ENCODE measurements at regions not wholly inside any gene's neighbourhood (a gene's known extent, or its start where the extent isn't known, plus 50 kb on each side); places are given as distances from the start of the nearest gene placed in this dataset.

DNA sequence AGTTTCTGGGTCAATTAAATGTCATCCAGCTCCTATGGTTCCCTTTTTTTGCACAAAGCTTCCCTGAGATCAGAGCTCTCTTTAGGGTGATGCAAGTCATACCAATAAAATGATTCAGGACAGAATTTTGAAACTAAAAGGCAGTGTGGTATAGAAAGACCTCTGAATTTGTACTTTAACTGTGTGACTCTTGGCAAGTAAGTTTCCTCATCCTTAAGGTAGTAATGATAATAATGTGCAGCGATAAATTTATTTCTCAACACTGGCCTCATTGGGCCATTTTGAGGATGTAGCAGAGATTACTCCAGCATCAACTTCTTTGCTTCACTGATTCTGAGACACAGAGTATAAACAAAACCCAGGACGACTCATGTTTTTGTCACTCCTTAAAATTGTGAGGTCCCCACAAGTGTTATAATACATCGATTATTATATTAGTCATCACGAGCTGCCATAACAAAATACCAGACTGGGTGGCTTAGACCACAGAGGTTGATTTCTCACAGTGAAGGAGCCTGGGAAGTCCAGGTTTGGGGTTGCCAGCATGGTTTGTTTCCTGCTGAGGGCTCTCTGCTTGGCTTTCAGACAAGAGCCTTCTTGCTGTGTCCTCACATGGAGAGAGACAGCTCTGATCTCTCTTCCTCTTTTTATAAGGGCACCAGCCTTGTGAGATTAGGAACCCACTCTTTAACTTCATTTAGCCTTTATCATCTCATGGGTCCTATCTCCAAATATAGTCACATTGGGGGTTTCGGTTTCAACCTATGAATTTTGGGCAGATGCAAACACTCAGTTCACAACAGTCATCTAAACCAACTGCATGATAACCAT is 293.0 kb downstream of the ZNF608 start:
- H3K4me1 Mint-ChIP-seq = peaks cover 31% of the 10 kb centered on the region
- DNase-seq (ENCODE audit: low spot score in 2 of 2, unreplicated experiment in 2 of 2) = no peak
- H3K36me3 Mint-ChIP-seq = no peaks in the 10 kb centered on the region
- H3K27me3 Mint-ChIP-seq (ENCODE audit: low read depth) = no peaks in the 10 kb centered on the region
- H3K27ac Mint-ChIP-seq = no peak overlapping the region
- TF ChIP-seq, protein P1, sequence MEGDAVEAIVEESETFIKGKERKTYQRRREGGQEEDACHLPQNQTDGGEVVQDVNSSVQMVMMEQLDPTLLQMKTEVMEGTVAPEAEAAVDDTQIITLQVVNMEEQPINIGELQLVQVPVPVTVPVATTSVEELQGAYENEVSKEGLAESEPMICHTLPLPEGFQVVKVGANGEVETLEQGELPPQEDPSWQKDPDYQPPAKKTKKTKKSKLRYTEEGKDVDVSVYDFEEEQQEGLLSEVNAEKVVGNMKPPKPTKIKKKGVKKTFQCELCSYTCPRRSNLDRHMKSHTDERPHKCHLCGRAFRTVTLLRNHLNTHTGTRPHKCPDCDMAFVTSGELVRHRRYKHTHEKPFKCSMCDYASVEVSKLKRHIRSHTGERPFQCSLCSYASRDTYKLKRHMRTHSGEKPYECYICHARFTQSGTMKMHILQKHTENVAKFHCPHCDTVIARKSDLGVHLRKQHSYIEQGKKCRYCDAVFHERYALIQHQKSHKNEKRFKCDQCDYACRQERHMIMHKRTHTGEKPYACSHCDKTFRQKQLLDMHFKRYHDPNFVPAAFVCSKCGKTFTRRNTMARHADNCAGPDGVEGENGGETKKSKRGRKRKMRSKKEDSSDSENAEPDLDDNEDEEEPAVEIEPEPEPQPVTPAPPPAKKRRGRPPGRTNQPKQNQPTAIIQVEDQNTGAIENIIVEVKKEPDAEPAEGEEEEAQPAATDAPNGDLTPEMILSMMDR (IDR thresholded peaks at IDR 0.05; ENCODE audit: unreplicated experiment) = no peak
- H3K4me3 Mint-ChIP-seq = no peak overlapping the region
- no peaks in the 10 kb centered on the region for H3K9me3 Mint-ChIP-seq

DNA sequence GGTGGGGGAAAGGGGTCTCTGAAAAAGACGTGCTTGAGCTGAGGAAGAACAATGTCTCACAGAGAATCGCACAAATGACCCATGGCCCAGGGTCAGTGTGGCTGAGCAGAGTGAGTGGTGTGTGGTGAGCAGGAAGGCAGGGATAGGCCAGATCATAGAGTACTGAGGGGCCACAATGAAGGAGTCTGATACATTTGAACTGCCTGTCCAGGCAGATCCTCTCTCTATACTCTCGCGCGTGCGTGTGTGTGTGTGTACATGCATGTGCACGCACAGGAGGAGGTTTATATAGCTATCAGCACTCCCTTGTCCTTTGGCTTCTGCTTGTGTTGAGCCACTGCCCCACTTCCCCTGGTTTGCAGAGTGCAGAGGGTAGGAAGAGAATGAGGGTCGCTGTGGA is 294.0 kb downstream of the ZNF608 start:
- peaks cover 23% of the 10 kb centered on the region for H3K4me1 Mint-ChIP-seq
- no peaks in the 10 kb centered on the region for H3K27me3 Mint-ChIP-seq (ENCODE audit: low read depth)
- DNase-seq (ENCODE audit: low spot score in 2 of 2, unreplicated experiment in 2 of 2) = no peak
- H3K9me3 Mint-ChIP-seq = no peaks in the 10 kb centered on the region
- H3K36me3 Mint-ChIP-seq = no peaks in the 10 kb centered on the region
- no peak overlapping the region for H3K27ac Mint-ChIP-seq
- no peak overlapping the region for H3K4me3 Mint-ChIP-seq
- TF ChIP-seq, protein P1 (IDR thresholded peaks at IDR 0.05; ENCODE audit: unreplicated experiment) = no peak

DNA sequence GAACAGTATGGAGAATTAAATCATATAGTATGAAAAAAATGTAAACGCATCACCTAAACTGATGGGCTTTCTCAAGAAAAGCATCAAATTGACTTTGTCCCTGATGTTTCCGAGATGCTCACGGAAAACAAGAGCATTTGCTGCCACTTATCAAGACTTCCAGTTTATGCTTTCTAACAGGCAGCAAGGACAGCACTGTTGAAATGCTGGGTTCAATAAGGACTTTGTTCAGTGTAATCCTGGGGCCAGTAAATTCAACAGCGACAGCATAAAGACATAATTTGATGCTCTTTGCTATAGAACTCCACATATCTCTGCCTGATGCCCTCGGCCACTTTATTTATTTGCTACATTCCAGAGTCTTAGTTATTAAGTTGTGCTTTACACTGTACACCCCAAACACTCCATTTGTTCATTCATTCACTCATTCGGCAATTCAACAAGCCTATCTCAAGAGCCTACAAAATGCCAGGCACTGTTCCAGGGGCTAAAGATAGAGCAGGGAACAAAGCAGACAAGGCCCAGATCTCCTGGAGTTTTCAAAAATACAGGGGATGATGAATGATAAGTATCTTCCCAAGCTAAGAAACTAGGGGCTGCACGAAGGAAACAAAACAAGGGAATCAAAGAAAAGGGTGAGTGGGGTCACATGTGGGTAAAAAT is 294.6 kb downstream of the ZNF608 start:
- Mint-ChIP-seq H3K4me1 (peaks cover 23% of the 10 kb centered on the region), H3K27ac (no peak overlapping the region), H3K36me3 (no peaks in the 10 kb centered on the region), H3K4me3 (no peak overlapping the region), H3K9me3 (no peaks in the 10 kb centered on the region), H3K27me3 (ENCODE audit: low read depth) (no peaks in the 10 kb centered on the region)
- DNase-seq (ENCODE audit: low spot score in 2 of 2, unreplicated experiment in 2 of 2) = no peak
- TF ChIP-seq, protein P1 (IDR thresholded peaks at IDR 0.05; ENCODE audit: unreplicated experiment) = no peak

DNA sequence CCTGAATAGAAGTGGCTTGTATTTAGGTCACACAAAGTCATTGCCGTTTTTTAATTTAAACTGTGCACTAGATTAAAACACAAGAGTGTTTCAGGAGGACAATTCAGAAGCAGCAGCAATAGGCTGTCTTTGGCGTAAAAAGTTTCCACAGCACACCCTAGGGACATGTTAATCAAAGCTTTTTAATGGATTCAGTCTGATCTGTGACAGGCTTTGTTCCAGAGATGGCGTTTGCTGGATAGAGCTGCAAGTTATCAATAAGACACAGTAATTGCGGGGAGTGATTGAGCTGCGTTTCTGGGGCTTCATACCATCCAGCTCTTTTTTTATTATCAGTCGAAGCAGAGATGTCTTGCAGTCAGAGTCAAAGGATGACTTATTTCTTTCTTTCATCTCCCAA is 300.3 kb downstream of the ZNF608 start:
- H3K4me1 Mint-ChIP-seq = peaks cover 20% of the 10 kb centered on the region
- TF ChIP-seq, protein P1 (IDR thresholded peaks at IDR 0.05; ENCODE audit: unreplicated experiment) = no peak
- no peak overlapping the region for H3K27ac Mint-ChIP-seq
- no peaks in the 10 kb centered on the region for H3K9me3 Mint-ChIP-seq
- no peak for DNase-seq (ENCODE audit: low spot score in 2 of 2, unreplicated experiment in 2 of 2)
- no peaks in the 10 kb centered on the region for H3K27me3 Mint-ChIP-seq (ENCODE audit: low read depth)
- H3K4me3 Mint-ChIP-seq = no peak overlapping the region
- no peaks in the 10 kb centered on the region for H3K36me3 Mint-ChIP-seq

DNA sequence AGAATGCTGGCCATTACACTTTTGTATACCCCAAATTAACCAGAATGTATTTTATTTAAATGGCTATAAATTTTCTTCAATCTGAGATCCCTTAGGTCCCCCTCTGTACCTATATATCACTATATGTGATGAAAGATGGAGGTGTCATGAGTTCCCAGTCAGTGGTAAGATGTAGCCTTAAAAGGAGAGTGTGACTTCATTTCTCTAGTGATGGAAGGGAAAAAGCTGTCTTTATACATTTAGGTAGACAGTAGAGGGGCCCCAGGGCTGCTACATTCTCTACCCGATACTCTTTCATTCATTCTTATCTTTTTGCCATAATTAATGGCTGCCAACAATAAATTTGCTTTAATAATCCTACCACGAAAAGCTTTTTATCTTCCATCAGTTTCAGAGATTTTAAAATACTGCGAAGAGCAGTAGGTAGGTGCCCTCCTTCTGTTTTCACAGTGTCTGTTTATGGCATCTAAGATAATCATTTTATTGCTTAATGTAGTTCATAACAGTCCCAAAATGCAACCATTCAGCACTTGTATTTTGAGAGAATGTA is 301.3 kb downstream of the ZNF608 start:
- TF ChIP-seq, protein P1 (IDR thresholded peaks at IDR 0.05; ENCODE audit: unreplicated experiment) = no peak
- no peaks in the 10 kb centered on the region for H3K9me3 Mint-ChIP-seq
- H3K4me1 Mint-ChIP-seq = peaks cover 20% of the 10 kb centered on the region
- H3K27me3 Mint-ChIP-seq (ENCODE audit: low read depth) = no peaks in the 10 kb centered on the region
- H3K36me3 Mint-ChIP-seq = no peaks in the 10 kb centered on the region
- no peak for DNase-seq (ENCODE audit: low spot score in 2 of 2, unreplicated experiment in 2 of 2)
- no peak overlapping the region for H3K27ac Mint-ChIP-seq
- H3K4me3 Mint-ChIP-seq = no peak overlapping the region
